IMR-90 (cell line): ENCODE measurements at regions not wholly inside any gene's neighbourhood (a gene's known extent, or its start where the extent isn't known, plus 50 kb on each side); places are given as distances from the start of the nearest gene placed in this dataset.

ENCODE experiments used
- ATAC-seq: fragments of 200-7000 bp; cut with Tn5 transposase; 2 replicates; pipeline ENCODE4 v1.9.1; 2020; ENCODE audit warnings: low read depth, mild to moderate bottlenecking, moderate library complexity
- BruUV-seq: library from RNA; stranded (reverse); fragments of 400-500 nt; replicated peaks from 2 replicates; lab custom pipeline; 2021; lab: Mats Ljungman, UMichigan
- CTCF ChIA-PET: fragments of 300-600 bp; formaldehyde crosslinking; extraction: SDS; loops from one replicate; lab custom pipeline; 2021; ENCODE audit warnings: antibody characterized with exemption; lab: Yijun Ruan, JAX
- POLR2A ChIA-PET: fragments of 300-600 bp; sonication (Branson Sonifier 250); formaldehyde crosslinking; loops from one replicate; lab custom pipeline; 2022; ENCODE audit warnings: antibody characterized with exemption; ENCODE audit not compliant: unreplicated experiment; lab: Charles Lee
- DNase-seq: peaks from one replicate; pipeline ENCODE4 v3.0.0; 2013
- H2AFZ ChIP-seq: replicated peaks from 2 replicates; pipeline ENCODE3; 2013; ENCODE audit warnings: low read length, mild to moderate bottlenecking; ENCODE audit not compliant: poor library complexity
- H2AK5ac ChIP-seq: 2 replicates; pipeline ENCODE4 v1.6.1; 2013; ENCODE audit warnings: low read depth, low read length, inconsistent platforms
- H2AK9ac ChIP-seq: replicated peaks from 2 replicates; pipeline ENCODE3; 2013; ENCODE audit warnings: mild to moderate bottlenecking, low read depth, low read length, moderate library complexity; ENCODE audit not compliant: poor library complexity
- H2BK120ac ChIP-seq: 2 replicates; pipeline ENCODE4 v1.6.1; 2013; ENCODE audit warnings: low read depth, low read length, inconsistent platforms
- H2BK15ac ChIP-seq: 3 replicates; pipeline ENCODE4 v1.6.1; 2013; ENCODE audit warnings: low read depth, low read length, inconsistent platforms
- H2BK20ac ChIP-seq: 2 replicates; pipeline ENCODE4 v1.6.1; 2013; ENCODE audit warnings: low read depth, mild to moderate bottlenecking, inconsistent platforms, low read length, moderate library complexity
- H2BK5ac ChIP-seq: 2 replicates; pipeline ENCODE4 v1.6.1; 2013; ENCODE audit warnings: mild to moderate bottlenecking, low read depth, low read length, inconsistent platforms; ENCODE audit not compliant: poor library complexity, severe bottlenecking
- H3K14ac ChIP-seq: replicated peaks from 2 replicates; pipeline ENCODE4 v1.6.1; 2013; ENCODE audit warnings: low read depth, low read length, inconsistent platforms
- H3K18ac ChIP-seq: 2 replicates; pipeline ENCODE4 v1.6.1; 2013; ENCODE audit warnings: low read depth, low read length, control low read depth
- H3K23ac ChIP-seq: 2 replicates; pipeline ENCODE4 v1.6.1; 2013; ENCODE audit warnings: low read depth, low read length, inconsistent platforms
- H3K27ac ChIP-seq: 2 replicates; pipeline ENCODE4 v1.5.1; 2013; ENCODE audit warnings: mild to moderate bottlenecking, control low read depth, low read length; ENCODE audit not compliant: insufficient read depth
- H3K27me3 ChIP-seq: 2 replicates; pipeline ENCODE4 v1.6.1; 2013; ENCODE audit warnings: low read length; ENCODE audit not compliant: control insufficient read depth, insufficient read depth
- H3K36me3 ChIP-seq: 2 replicates; pipeline ENCODE4 v1.6.1; 2013; ENCODE audit warnings: low read length, mixed read lengths; ENCODE audit not compliant: control insufficient read depth, insufficient read depth
- H3K4ac ChIP-seq: 2 replicates; pipeline ENCODE4 v1.6.1; 2013; ENCODE audit warnings: low read depth, low read length, inconsistent platforms
- H3K4me1 ChIP-seq: 2 replicates; pipeline ENCODE4 v1.6.1; 2013; ENCODE audit warnings: low read length, mixed read lengths; ENCODE audit not compliant: control insufficient read depth, insufficient read depth
- H3K4me2 ChIP-seq: 2 replicates; pipeline ENCODE4 v1.6.1; 2013; ENCODE audit warnings: low read depth, mild to moderate bottlenecking, control low read depth, low read length, moderate library complexity
- H3K4me3 ChIP-seq: 2 replicates; pipeline ENCODE4 v1.5.1; 2013; ENCODE audit warnings: low read depth, mild to moderate bottlenecking, control low read depth, low read length, moderate library complexity; ENCODE audit not compliant: insufficient read depth
- H3K56ac ChIP-seq: 2 replicates; pipeline ENCODE4 v1.6.1; 2013; ENCODE audit warnings: low read length, inconsistent platforms; ENCODE audit not compliant: insufficient read depth; ENCODE audit errors: extremely low read depth
- H3K79me1 ChIP-seq, 2 experiments: 2 replicates each; pipeline ENCODE4 v1.6.1; 2013; ENCODE audit warnings: low read length in 2 of 2, inconsistent platforms in 1 of 2, low read depth in 1 of 2
- H3K9ac ChIP-seq: 2 replicates; pipeline ENCODE4 v1.6.1; 2013; ENCODE audit warnings: low read depth, low read length, control low read depth
- H3K9me1 ChIP-seq: 2 replicates; pipeline ENCODE4 v1.6.1; 2013; ENCODE audit warnings: low read length, inconsistent platforms; ENCODE audit not compliant: insufficient read depth
- H3K9me3 ChIP-seq: 2 replicates; pipeline ENCODE4 v1.6.1; 2013; ENCODE audit warnings: low read length; ENCODE audit not compliant: control insufficient read depth, insufficient read depth
- H4K20me1 ChIP-seq: 2 replicates; pipeline ENCODE4 v1.6.1; 2013; ENCODE audit warnings: low read length, inconsistent platforms; ENCODE audit not compliant: insufficient read depth
- H4K5ac ChIP-seq: 2 replicates; pipeline ENCODE4 v1.6.1; 2013; ENCODE audit warnings: mild to moderate bottlenecking, low read depth, low read length, control low read depth
- H4K8ac ChIP-seq, 2 experiments: 2 replicates each; pipeline ENCODE4 v1.6.1; 2013; ENCODE audit warnings: low read depth in 2 of 2, low read length in 2 of 2, control low read depth in 1 of 2, inconsistent platforms in 1 of 2
- H4K91ac ChIP-seq: 2 replicates; pipeline ENCODE4 v1.6.1; 2013; ENCODE audit warnings: low read depth, low read length, inconsistent platforms; ENCODE audit not compliant: insufficient read depth
- CEBPB ChIP-seq: IDR thresholded peaks from 2 replicates; pipeline ENCODE4 v1.6.1; 2012; ENCODE audit warnings: low read depth, low read length, improper control_type of control experiment
- CHD1 ChIP-seq: IDR thresholded peaks from 2 replicates; pipeline ENCODE4 v1.6.1; 2012; ENCODE audit warnings: low read depth, low read length, improper control_type of control experiment
- RAD21 ChIP-seq: IDR thresholded peaks from 2 replicates; pipeline ENCODE4 v1.6.1; 2012; ENCODE audit warnings: low read length, improper control_type of control experiment
- WGBS, 2 experiments: methylation state at CpG; one replicate each; pipeline versions ENCODE4 v1.1.5 to v1.1.7; 2013; ENCODE audit warnings: missing lambda C conversion rate in 2 of 2; ENCODE audit not compliant: insufficient read length in 1 of 2; ENCODE audit errors: extremely low coverage in 2 of 2; 5-methylcytosine and 5-hydroxymethylcytosine counted together
- dilution Hi-C: fragments of 300-500 bp; cut with HindIII; formaldehyde crosslinking; loops from one replicate; pipeline ENCODE4 v1.14.3; 2018; ENCODE audit warnings: low sequenced_read_pairs; ENCODE audit not compliant: unreplicated experiment
- in situ Hi-C: fragments of 300-500 bp; cut with MboI; formaldehyde crosslinking; loops from 3 replicates; pipeline ENCODE4 v1.14.3; 2019; ENCODE audit warnings: low sequenced_read_pairs, inconsistent platforms, mixed read lengths
- intact Hi-C: fragments of 100-400 bp; cut with micrococcal nuclease; formaldehyde crosslinking; loops from 2 replicates; pipeline ENCODE4 v1.10.0; 2022

DNA sequence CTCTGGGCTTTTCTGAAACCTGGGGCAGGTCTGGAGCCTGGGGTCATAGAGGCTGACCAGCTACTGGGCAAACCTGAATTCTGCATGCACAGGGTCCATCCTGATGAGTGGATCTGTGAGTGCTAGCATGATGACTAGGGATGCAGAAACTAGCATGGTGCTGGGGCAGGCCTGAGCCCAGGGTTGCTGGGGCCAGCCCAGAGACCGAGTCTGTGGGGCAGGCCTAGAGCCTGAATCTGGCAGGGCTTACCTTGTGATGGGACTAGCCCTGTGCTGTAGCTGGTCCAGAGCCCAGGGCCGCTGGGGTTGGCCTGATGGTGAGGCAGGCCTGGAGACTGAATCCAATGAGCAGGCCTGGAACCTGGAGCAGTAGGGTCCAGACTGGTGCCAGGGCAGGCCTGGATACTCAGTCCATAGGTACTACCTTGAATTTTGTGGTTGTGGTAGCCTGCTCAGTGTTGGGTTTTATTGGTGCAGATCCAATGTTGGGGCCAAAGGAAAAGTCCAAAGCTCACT lies 313.5 kb downstream of the TLR4 start:
- BruUV-seq: no TSS peak
- WGBS, 2 experiments: 20% methylated on average over 1 of the region's 2 CpGs; no CpG with 5 or more reads in 1 of the 2 experiments

More for the DNA sequence above, 313.5 kb downstream of the TLR4 start:
- DNase-seq (no peak), ATAC-seq (no peak)
- Histone ChIP-seq H3K9ac (no peak overlapping the region), H3K18ac (no peak overlapping the region), H3K4me1 (no peaks in the 10 kb centered on the region), H3K36me3 (no peaks in the 10 kb centered on the region), H2AK5ac (no peak overlapping the region), H3K4me3 (no peak overlapping the region), H4K5ac (no peak overlapping the region), H3K4me2 (no peak overlapping the region), H3K27ac (no peak overlapping the region), H4K20me1 (no peaks in the 10 kb centered on the region), H3K27me3 (no peaks in the 10 kb centered on the region), H2BK5ac (no peak overlapping the region), H3K56ac (no peak overlapping the region), H3K4ac (no peak overlapping the region), H4K8ac (no peak overlapping the region), H2BK15ac (no peak overlapping the region), H2AFZ (no peak overlapping the region), H2AK9ac (no peak overlapping the region), H3K9me3 (peaks cover 14% of the 10 kb centered on the region), H3K9me1 (no peaks in the 10 kb centered on the region), H2BK20ac (no peak overlapping the region), H4K91ac (no peak overlapping the region), H3K14ac (no peak overlapping the region), H3K79me1 (no peaks in the 10 kb centered on the region), H3K23ac (no peak overlapping the region), H2BK120ac (no peak overlapping the region)
- intact Hi-C loops (no loop called here), dilution Hi-C loops (no loop called here), in situ Hi-C loops (no loop called here)
- POLR2A ChIA-PET: no interaction called here
- TF ChIP-seq RAD21 (no peak), CHD1 (no peak), CEBPB (no peak)
- CTCF ChIA-PET: no interaction called here
